ENCODE measurements at regions not wholly inside any gene's neighbourhood (a gene's known extent, or its start where the extent isn't known, plus 50 kb on each side); places are given as distances from the start of the nearest gene placed in this dataset.

DNA sequence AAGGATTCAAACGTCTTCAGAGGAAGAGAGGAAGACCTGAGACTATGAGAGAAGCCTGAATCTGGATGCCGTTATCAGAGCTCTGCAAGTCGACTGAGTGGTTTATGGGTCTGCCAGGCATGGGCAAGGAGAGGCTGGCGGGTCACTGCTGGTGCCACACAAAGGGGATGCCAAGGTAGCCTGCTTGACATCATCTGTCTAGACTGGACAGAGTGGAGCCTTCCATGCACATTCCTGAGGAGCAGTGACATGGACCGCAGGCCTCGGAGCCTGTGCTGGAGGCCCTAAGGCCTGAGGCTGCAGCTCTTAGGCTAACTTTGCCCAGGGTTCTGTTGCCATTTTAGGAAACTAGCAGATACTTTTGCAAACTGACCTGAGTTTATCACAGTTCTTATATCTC, 127.4 kb downstream of the WT1 start:
- Mint-ChIP-seq H3K27me3 (ENCODE audit: low read depth in 3 of 3) (peaks cover 2 to 6% (median 6%) of the 10 kb centered on the region in 3 donors), H3K9me3 (no peaks in the 10 kb centered on the region), H3K36me3 (no peaks in the 10 kb centered on the region), H3K27ac (no peak overlapping the region), H3K4me1 (peaks cover 2% of the 10 kb centered on the region), H3K4me3 (no peak overlapping the region)
- Histone ChIP-seq H3K9me3 (replicated peaks in 1 of 2; ENCODE audit: control insufficient read depth in 1 of 2, insufficient read depth in 1 of 2, low read length in 2 of 2) (no peaks in the 10 kb centered on the region), H2AFZ (ENCODE audit: insufficient read depth, low read depth, low read length, poor library complexity, severe bottlenecking) (no peak overlapping the region), H3K36me3 (replicated peaks in 1 of 2; ENCODE audit: control insufficient read depth in 1 of 2, insufficient read depth in 2 of 2, low read length in 2 of 2) (no peaks in the 10 kb centered on the region), H3K4me1 (ENCODE audit: control insufficient read depth in 1 of 2, insufficient read depth in 2 of 2, low read length in 2 of 2) (no peaks in the 10 kb centered on the region), H3K4me3 (replicated peaks in 1 of 3; ENCODE audit: low read depth in 2 of 3, low read length in 3 of 3) (no peak overlapping the region), H3K79me2 (ENCODE audit: insufficient read depth, low read length) (no peaks in the 10 kb centered on the region), H3K9ac (ENCODE audit: insufficient read depth, low read length, poor library complexity, severe bottlenecking) (no peak overlapping the region), H3K4me2 (replicated peaks; ENCODE audit: extremely low read depth, low read length, poor library complexity, severe bottlenecking) (no peak overlapping the region), H3K27ac (ENCODE audit: low read depth in 1 of 2, low read length in 2 of 2) (no peak overlapping the region), H4K20me1 (ENCODE audit: insufficient read depth, low read length) (no peaks in the 10 kb centered on the region), H3K27me3 (ENCODE audit: control insufficient read depth in 2 of 2, insufficient read depth in 2 of 2, low read length in 2 of 2) (no peaks in the 10 kb centered on the region)
- 96% methylated on average over 6 of the region's 6 CpGs for WGBS (ENCODE audit: insufficient coverage)
- DNase-seq, result no peak
- intact Hi-C loops (cut with micrococcal nuclease), result no loop called here
- no peak for TF ChIP-seq CTCF (IDR thresholded peaks at IDR 0.05)

DNA sequence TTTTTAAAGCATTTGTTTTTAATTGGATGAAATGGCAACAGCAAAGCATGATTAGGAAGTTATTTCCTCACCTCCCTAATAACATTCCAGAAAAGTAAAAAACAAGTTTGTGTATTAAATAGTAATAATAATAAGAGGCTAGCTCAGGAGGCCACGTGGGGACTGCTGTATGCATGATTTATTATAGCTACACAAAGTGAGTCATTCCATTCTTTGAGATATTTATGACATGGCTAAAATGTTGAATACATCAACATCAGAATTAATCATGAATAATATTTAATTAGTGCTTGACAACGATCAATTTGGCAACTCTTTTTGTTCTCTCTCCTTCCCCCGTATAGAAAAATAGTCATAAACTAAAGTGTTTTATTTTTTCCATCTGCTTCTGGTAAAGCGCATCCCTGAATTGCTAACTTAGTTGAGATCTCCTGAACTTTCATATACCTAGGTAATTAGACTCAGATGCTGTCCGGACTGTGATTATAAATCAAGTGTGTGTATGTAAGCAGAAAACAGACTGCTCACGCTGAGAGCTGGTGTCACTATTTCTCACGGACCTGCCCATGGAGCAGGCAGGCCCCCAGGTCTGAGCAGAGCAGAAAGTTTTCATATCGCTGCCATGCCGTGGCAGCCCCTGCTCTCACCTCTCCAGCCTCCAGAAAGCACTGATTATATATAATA, 125.7 kb downstream of the WT1 start:
- intact Hi-C loops (cut with micrococcal nuclease), result no loop called here
- no peak overlapping the region for H2AFZ ChIP-seq (ENCODE audit: insufficient read depth, low read depth, low read length, poor library complexity, severe bottlenecking)
- WGBS (ENCODE audit: insufficient coverage), result 100% methylated on average over 2 of the region's 9 CpGs
- no peaks in the 10 kb centered on the region for H4K20me1 ChIP-seq (ENCODE audit: insufficient read depth, low read length)
- H3K27ac Mint-ChIP-seq, result no peak overlapping the region
- H3K9me3 Mint-ChIP-seq, result no peaks in the 10 kb centered on the region
- peaks cover 2 to 6% (median 4%) of the 10 kb centered on the region in 3 donors for H3K27me3 Mint-ChIP-seq (ENCODE audit: low read depth in 3 of 3)
- peaks cover 4% of the 10 kb centered on the region for H3K4me1 Mint-ChIP-seq
- no peaks in the 10 kb centered on the region for H3K27me3 ChIP-seq (ENCODE audit: control insufficient read depth in 2 of 2, insufficient read depth in 2 of 2, low read length in 2 of 2)
- H3K9ac ChIP-seq (ENCODE audit: insufficient read depth, low read length, poor library complexity, severe bottlenecking), result no peak overlapping the region
- H3K4me3 Mint-ChIP-seq, result no peak overlapping the region
- no peak overlapping the region for H3K4me3 ChIP-seq (replicated peaks in 1 of 3; ENCODE audit: low read depth in 2 of 3, low read length in 3 of 3)
- H3K27ac ChIP-seq (ENCODE audit: low read depth in 1 of 2, low read length in 2 of 2), result no peak overlapping the region
- no peak overlapping the region for H3K4me2 ChIP-seq (replicated peaks; ENCODE audit: extremely low read depth, low read length, poor library complexity, severe bottlenecking)
- H3K4me1 ChIP-seq (ENCODE audit: control insufficient read depth in 1 of 2, insufficient read depth in 2 of 2, low read length in 2 of 2), result no peaks in the 10 kb centered on the region
- H3K79me2 ChIP-seq (ENCODE audit: insufficient read depth, low read length), result no peaks in the 10 kb centered on the region
- no peak for DNase-seq
- TF ChIP-seq CTCF (IDR thresholded peaks at IDR 0.05), result no peak
- no peaks in the 10 kb centered on the region for H3K9me3 ChIP-seq (replicated peaks in 1 of 2; ENCODE audit: control insufficient read depth in 1 of 2, insufficient read depth in 1 of 2, low read length in 2 of 2)
- H3K36me3 Mint-ChIP-seq, result no peaks in the 10 kb centered on the region
- H3K36me3 ChIP-seq (replicated peaks in 1 of 2; ENCODE audit: control insufficient read depth in 1 of 2, insufficient read depth in 2 of 2, low read length in 2 of 2), result no peaks in the 10 kb centered on the region
